ENCODE measurements at regions not wholly inside any gene's neighbourhood (a gene's known extent, or its start where the extent isn't known, plus 50 kb on each side); places are given as distances from the start of the nearest gene placed in this dataset.
"Not testable (repeated sequence)": the region's sequence is repeated elsewhere in the genome, so short reads cannot be mapped to it uniquely, and the experiment has no call there.

- H3K27ac ChIP-seq, result no peak overlapping the region
- no peaks in the 10 kb centered on the region for H3K9me3 ChIP-seq
- 65% methylated on average over 9 of the region's 9 CpGs for WGBS
- no peak overlapping the region for H3K4me3 ChIP-seq
- no peaks in the 10 kb centered on the region for H3K36me3 ChIP-seq
- no peaks in the 10 kb centered on the region for H3K27me3 ChIP-seq
- H3K4me1 ChIP-seq, result no peaks in the 10 kb centered on the region
- DNase-seq (ENCODE audit: low spot score in 2 of 2), result no peak
- TF ChIP-seq POLR2AphosphoS5 (IDR thresholded peaks at IDR 0.05), result no peak
- no peak for TF ChIP-seq CTCF (IDR thresholded peaks at IDR 0.05)
- TF ChIP-seq EP300 (IDR thresholded peaks at IDR 0.05), result no peak
- TF ChIP-seq POLR2A (IDR thresholded peaks at IDR 0.05), result no peak
Measured at GRCh38 chrX:28158019-28158777, 176.9 kb upstream of the DCAF8L1 start.

- WGBS, result 92% methylated on average over 9 of the region's 9 CpGs
- H3K4me3 ChIP-seq; H3K36me3 ChIP-seq; H3K4me1 ChIP-seq; DNase-seq (ENCODE audit: low spot score in 2 of 2); H3K27me3 ChIP-seq; H3K27ac ChIP-seq; H3K9me3 ChIP-seq: not testable (repeated sequence)
Measured at GRCh38 chrX:28152263-28152662, 171.0 kb upstream of the DCAF8L1 start.

GRCh38 chrX:28135378-28136047, 154.3 kb upstream of the DCAF8L1 start:
- H3K27ac ChIP-seq, result no peak overlapping the region
- H3K4me3 ChIP-seq, result no peak overlapping the region
- 66% methylated on average over 6 of the region's 6 CpGs for WGBS
- H3K4me1 ChIP-seq, result no peaks in the 10 kb centered on the region
- TF ChIP-seq EP300 (IDR thresholded peaks at IDR 0.05), result no peak
- no peak for TF ChIP-seq POLR2A (IDR thresholded peaks at IDR 0.05)
- TF ChIP-seq POLR2AphosphoS5 (IDR thresholded peaks at IDR 0.05), result no peak
- TF ChIP-seq CTCF (IDR thresholded peaks at IDR 0.05), result no peak
- no peak for DNase-seq (ENCODE audit: low spot score in 2 of 2)
- no peaks in the 10 kb centered on the region for H3K36me3 ChIP-seq
- no peaks in the 10 kb centered on the region for H3K27me3 ChIP-seq
- H3K9me3 ChIP-seq, result no peaks in the 10 kb centered on the region

- no peak for DNase-seq (ENCODE audit: low spot score in 2 of 2)
- Histone ChIP-seq H3K27ac (no peak overlapping the region), H3K9me3 (no peaks in the 10 kb centered on the region), H3K27me3 (no peaks in the 10 kb centered on the region), H3K36me3 (no peaks in the 10 kb centered on the region), H3K4me3 (no peak overlapping the region), H3K4me1 (no peaks in the 10 kb centered on the region)
- WGBS, result 51% methylated on average over 4 of the region's 4 CpGs
- TF ChIP-seq EP300 (IDR thresholded peaks at IDR 0.05) (no peak), POLR2A (IDR thresholded peaks at IDR 0.05) (no peak), POLR2AphosphoS5 (IDR thresholded peaks at IDR 0.05) (no peak), CTCF (IDR thresholded peaks at IDR 0.05) (no peak)
Measured at GRCh38 chrX:28133763-28134162, 152.5 kb upstream of the DCAF8L1 start.

GRCh38 chrX:28127662-28128061, 146.4 kb upstream of the DCAF8L1 start:
- Histone ChIP-seq H3K27ac (no peak overlapping the region), H3K4me3 (no peak overlapping the region), H3K9me3 (no peaks in the 10 kb centered on the region), H3K4me1 (no peaks in the 10 kb centered on the region), H3K36me3 (no peaks in the 10 kb centered on the region), H3K27me3 (no peaks in the 10 kb centered on the region)
- DNase-seq (ENCODE audit: low spot score in 2 of 2), result no peak
- 70% methylated on average over 3 of the region's 3 CpGs for WGBS
- TF ChIP-seq EP300 (IDR thresholded peaks at IDR 0.05) (no peak), POLR2A (IDR thresholded peaks at IDR 0.05) (no peak)

- no peak for DNase-seq (ENCODE audit: low spot score in 2 of 2)
- Histone ChIP-seq H3K9me3 (no peaks in the 10 kb centered on the region), H3K4me3 (no peak overlapping the region), H3K27me3 (no peaks in the 10 kb centered on the region), H3K4me1 (no peaks in the 10 kb centered on the region), H3K27ac (no peak overlapping the region), H3K36me3 (no peaks in the 10 kb centered on the region)
- TF ChIP-seq EP300 (IDR thresholded peaks at IDR 0.05) (no peak), POLR2A (IDR thresholded peaks at IDR 0.05) (no peak), CTCF (IDR thresholded peaks at IDR 0.05) (no peak), POLR2AphosphoS5 (IDR thresholded peaks at IDR 0.05) (no peak)
Measured at GRCh38 chrX:28126886-28127285, 145.6 kb upstream of the DCAF8L1 start.

Data from suprapubic skin (tissue), 4 donors.